ENCODE measurements at regions not wholly inside any gene's neighbourhood (a gene's known extent, or its start where the extent isn't known, plus 50 kb on each side); places are given as distances from the start of the nearest gene placed in this dataset.
"Not testable (repeated sequence)": the region's sequence is repeated elsewhere in the genome, so short reads cannot be mapped to it uniquely, and the experiment has no call there.

- DNase-seq (ENCODE audit: low read depth in 4 of 4, low spot score in 2 of 4), result no peak
These were observed 674.7 kb upstream of the TMEM132C start for GRCh38 chr12:127592245-127592644.

- DNase-seq (ENCODE audit: low read depth in 4 of 4, low spot score in 2 of 4), result no peak
These were observed 672.5 kb upstream of the TMEM132C start for GRCh38 chr12:127594351-127594970.

GRCh38 chr12:127595506-127595905, 671.5 kb upstream of the TMEM132C start:
- DNase-seq (ENCODE audit: low read depth in 4 of 4, low spot score in 2 of 4), result no peak

GRCh38 chr12:127596891-127597290, 670.1 kb upstream of the TMEM132C start:
- DNase-seq (ENCODE audit: low read depth in 4 of 4, low spot score in 2 of 4), result no peak

- DNase-seq (ENCODE audit: low read depth in 4 of 4, low spot score in 2 of 4), result no peak
These were observed 667.5 kb upstream of the TMEM132C start for GRCh38 chr12:127599436-127599835.

GRCh38 chr12:127600211-127600610, 666.8 kb upstream of the TMEM132C start:
- DNase-seq (ENCODE audit: low read depth in 4 of 4, low spot score in 2 of 4), result no peak

- DNase-seq (ENCODE audit: low read depth in 4 of 4, low spot score in 2 of 4), result no peak
These were observed 660.4 kb upstream of the TMEM132C start for GRCh38 chr12:127606476-127607015.

- no peak for DNase-seq (ENCODE audit: low read depth in 4 of 4, low spot score in 2 of 4)
These were observed 659.7 kb upstream of the TMEM132C start for GRCh38 chr12:127607146-127607725.

- not testable (repeated sequence) for DNase-seq (ENCODE audit: low read depth in 4 of 4, low spot score in 2 of 4)
These were observed 658.6 kb upstream of the TMEM132C start for GRCh38 chr12:127608359-127608758.

- DNase-seq (ENCODE audit: low read depth in 4 of 4, low spot score in 2 of 4), result no peak
These were observed 653.9 kb upstream of the TMEM132C start for GRCh38 chr12:127613056-127613455.

- no peak for DNase-seq (ENCODE audit: low read depth in 4 of 4, low spot score in 2 of 4)
These were observed 646.9 kb upstream of the TMEM132C start for GRCh38 chr12:127619869-127620734.

GRCh38 chr12:127620735-127621355, 646.1 kb upstream of the TMEM132C start:
- DNase-seq (ENCODE audit: low read depth in 4 of 4, low spot score in 2 of 4), result no peak

- DNase-seq (ENCODE audit: low read depth in 4 of 4, low spot score in 2 of 4), result no peak
These were observed 645.6 kb upstream of the TMEM132C start for GRCh38 chr12:127621366-127621765.

- DNase-seq (ENCODE audit: low read depth in 4 of 4, low spot score in 2 of 4), result no peak
These were observed 643.6 kb upstream of the TMEM132C start for GRCh38 chr12:127623362-127623761.

GRCh38 chr12:127625176-127625771, 641.7 kb upstream of the TMEM132C start:
- DNase-seq (ENCODE audit: low read depth in 4 of 4, low spot score in 2 of 4), result no peak

- DNase-seq (ENCODE audit: low read depth in 4 of 4, low spot score in 2 of 4), result no peak
These were observed 638.3 kb upstream of the TMEM132C start for GRCh38 chr12:127628645-127629044.

- no peak for DNase-seq (ENCODE audit: low read depth in 4 of 4, low spot score in 2 of 4)
These were observed 637.7 kb upstream of the TMEM132C start for GRCh38 chr12:127629066-127629820.

GRCh38 chr12:127632461-127632860, 634.5 kb upstream of the TMEM132C start:
- no peak for DNase-seq (ENCODE audit: low read depth in 4 of 4, low spot score in 2 of 4)

- DNase-seq (ENCODE audit: low read depth in 4 of 4, low spot score in 2 of 4), result no peak
These were observed 631.1 kb upstream of the TMEM132C start for GRCh38 chr12:127635838-127636237.

GRCh38 chr12:127636882-127637281, 630.1 kb upstream of the TMEM132C start:
- no peak for DNase-seq (ENCODE audit: low read depth in 4 of 4, low spot score in 2 of 4)

All from left renal cortex interstitium (tissue), 4 donors.